Endothelial cell of umbilical vein (primary cell): ENCODE measurements at regions not wholly inside any gene's neighbourhood (a gene's known extent, or its start where the extent isn't known, plus 50 kb on each side); places are given as distances from the start of the nearest gene placed in this dataset.

Experiments used
- BruUV-seq: library from RNA; stranded (reverse); fragments of 400-500 nt; replicated peaks from 2 replicates; lab custom pipeline; 2021; lab: Mats Ljungman, UMichigan
- CTCF ChIA-PET: fragments of 300-600, 350-600 bp; sonication (Branson Sonifier 250); formaldehyde crosslinking; loops from one replicate; lab custom pipeline; 2021; ENCODE audit warnings: antibody characterized with exemption, inconsistent platforms; lab: Charles Lee
- POLR2A ChIA-PET: fragments of 300-600, 350-600 bp; sonication (Branson Sonifier 250); formaldehyde crosslinking; loops from one replicate; lab custom pipeline; 2021; ENCODE audit warnings: antibody characterized with exemption, inconsistent platforms; lab: Charles Lee
- DNase-seq: peaks from one replicate; pipeline ENCODE4 v3.0.0-alpha.2; 2011; ENCODE audit warnings: low read depth, low spot score
- FAIRE-seq: peaks from 2 replicates; lab custom pipeline; 2011; peaks lifted over from hg19 to GRCh38; lab: Jason Lieb, UNC
- H2AFZ ChIP-seq: 2 replicates; pipeline ENCODE4 v1.6.0; 2012; ENCODE audit warnings: low read depth, low read length, control low read depth, inconsistent platforms
- H3K27ac ChIP-seq: 2 replicates; pipeline ENCODE4 v1.5.1; 2011; ENCODE audit warnings: low read depth, mild to moderate bottlenecking, control low read depth, low read length, moderate library complexity; ENCODE audit not compliant: insufficient read depth
- H3K27me3 ChIP-seq, 2 experiments: 2 replicates each; pipeline versions ENCODE4 v1.6.0 to v1.6.1; 2011; ENCODE audit warnings: low read length in 2 of 2, mixed read lengths in 1 of 2; ENCODE audit not compliant: control insufficient read depth in 2 of 2, insufficient read depth in 2 of 2
- H3K36me3 ChIP-seq, 2 experiments: 2 replicates in 1 of 2; 3 replicates in 1 of 2; pipeline ENCODE4 v1.5.1; 2011; ENCODE audit warnings: low read length in 2 of 2, mild to moderate bottlenecking in 1 of 2, moderate library complexity in 1 of 2; ENCODE audit not compliant: control insufficient read depth in 2 of 2, insufficient read depth in 2 of 2; ENCODE audit errors: extremely low read depth in 1 of 2
- H3K4me1 ChIP-seq: 3 replicates; pipeline ENCODE4 v1.5.1; 2011; ENCODE audit warnings: mild to moderate bottlenecking, low read length; ENCODE audit not compliant: control insufficient read depth, insufficient read depth; ENCODE audit errors: extremely low read depth
- H3K4me2 ChIP-seq: 2 replicates; pipeline ENCODE4 v1.6.1; 2011; ENCODE audit warnings: low read length, control low read depth, mixed read lengths; ENCODE audit not compliant: insufficient read depth
- H3K4me3 ChIP-seq, 3 experiments: fragments of 200-600 bp in 1 of 3; sonication (generic), shearing (Covaris generic) in 1 of 3; replicated peaks in 1 of 3; 2 replicates each; pipeline ENCODE4 v1.5.1; 2011 to 2016; ENCODE audit warnings: control low read depth in 3 of 3, low read length in 3 of 3, mild to moderate bottlenecking in 2 of 3, inconsistent platforms in 1 of 3, low read depth in 1 of 3, moderate library complexity in 1 of 3; ENCODE audit not compliant: insufficient read depth in 1 of 3
- H3K79me2 ChIP-seq: 2 replicates; pipeline ENCODE4 v1.6.0; 2012; ENCODE audit warnings: low read length, inconsistent platforms; ENCODE audit not compliant: control insufficient read depth, insufficient read depth
- H3K9ac ChIP-seq: replicated peaks from 2 replicates; pipeline ENCODE3; 2011; ENCODE audit warnings: low read length, control low read depth; ENCODE audit not compliant: insufficient read depth; ENCODE audit errors: extremely low read depth
- H3K9me1 ChIP-seq: replicated peaks from 3 replicates; pipeline ENCODE4 v1.6.0; 2011; ENCODE audit warnings: mild to moderate bottlenecking, low read length; ENCODE audit not compliant: control insufficient read depth, insufficient read depth; ENCODE audit errors: extremely low read depth
- H3K9me3 ChIP-seq: replicated peaks from 2 replicates; pipeline ENCODE4 v1.5.1; 2012; ENCODE audit warnings: low read length, inconsistent platforms; ENCODE audit not compliant: control insufficient read depth, insufficient read depth
- H4K20me1 ChIP-seq: replicated peaks from 2 replicates; pipeline ENCODE3; 2011; ENCODE audit warnings: mild to moderate bottlenecking, low read length; ENCODE audit not compliant: control insufficient read depth, insufficient read depth; ENCODE audit errors: extremely low read depth
- CTCF ChIP-seq, 2 donors: IDR thresholded peaks; 1 replicate in 1 of 2; 2 replicates in 1 of 2; pipeline ENCODE4 v1.5.1; 2011; ENCODE audit warnings: low read length in 2 of 2, mild to moderate bottlenecking in 2 of 2, moderate library complexity in 2 of 2, control low read depth in 1 of 2, inconsistent platforms in 1 of 2, low read depth in 1 of 2; ENCODE audit not compliant: insufficient read depth in 1 of 2; ENCODE audit errors: extremely low read depth in 1 of 2
- EZH2 ChIP-seq: IDR thresholded peaks from 2 replicates; pipeline ENCODE4 v1.6.1; 2012; ENCODE audit warnings: borderline replicate concordance, low read depth, mild to moderate bottlenecking, moderate library complexity, low read length, inconsistent platforms; ENCODE audit not compliant: severe bottlenecking
- FOS ChIP-seq: IDR thresholded peaks from 2 replicates; pipeline ENCODE4 v1.6.1; 2011; ENCODE audit warnings: mild to moderate bottlenecking, low read length, moderate library complexity, borderline replicate concordance; ENCODE audit not compliant: insufficient read depth
- GATA2 ChIP-seq: IDR thresholded peaks from 2 replicates; pipeline ENCODE4 v1.7.0; 2011; ENCODE audit warnings: low read depth, mild to moderate bottlenecking, moderate library complexity, mixed read lengths, low read length; ENCODE audit not compliant: insufficient read length, insufficient read depth
- JUN ChIP-seq: IDR thresholded peaks from 2 replicates; pipeline ENCODE4 v1.6.1; 2011; ENCODE audit warnings: borderline replicate concordance, low read depth; ENCODE audit not compliant: insufficient read length, insufficient read depth
- MYC ChIP-seq: IDR thresholded peaks from one replicate; pipeline ENCODE4 v1.6.1; 2011; ENCODE audit warnings: mild to moderate bottlenecking, low read depth, low read length
- POLR2A ChIP-seq: IDR thresholded peaks from 2 replicates; pipeline ENCODE4 v1.6.1; 2012; ENCODE audit warnings: low read depth, mild to moderate bottlenecking, control low read depth, low read length
- POLR2AphosphoS5 ChIP-seq: IDR thresholded peaks from 2 replicates; pipeline ENCODE4 v1.6.1; 2012; ENCODE audit warnings: low read depth, mild to moderate bottlenecking, control low read depth, low read length, moderate library complexity; ENCODE audit not compliant: insufficient read depth
- dilution Hi-C: fragments of 300-500 bp; cut with MboI; formaldehyde crosslinking; loops from one replicate; pipeline ENCODE4 v1.15.0; 2019; ENCODE audit warnings: low sequenced_read_pairs; ENCODE audit not compliant: extremely low pct_ligation_motif_present
- intact Hi-C: fragments of 100-400 bp; cut with micrococcal nuclease; formaldehyde crosslinking; loops from one replicate; pipeline ENCODE4 v1.10.0; 2022
- TF ChIP-seq, protein P1 (sequence below): IDR thresholded peaks from 2 replicates; pipeline ENCODE4 v1.6.1; 2011; ENCODE audit not compliant: insufficient read depth, insufficient read length

GRCh38 chr3:82293435-82293834 lies 532.0 kb upstream of the GBE1 start:
- POLR2A ChIA-PET, result no interaction called here
- BruUV-seq, result no TSS peak
- Histone ChIP-seq H2AFZ (no peak overlapping the region), H4K20me1 (no peaks in the 10 kb centered on the region), H3K4me1 (no peaks in the 10 kb centered on the region), H3K27me3 (no peaks in the 10 kb centered on the region), H3K4me3 (no peak overlapping the region), H3K79me2 (no peaks in the 10 kb centered on the region), H3K9me1 (no peaks in the 10 kb centered on the region), H3K36me3 (no peaks in the 10 kb centered on the region), H3K9ac (no peak overlapping the region), H3K4me2 (no peak overlapping the region), H3K9me3 (no peaks in the 10 kb centered on the region), H3K27ac (no peak overlapping the region)
- intact Hi-C loops, result no loop called here
- CTCF ChIA-PET, result interaction anchor here (0.9 kb wide), 1 partner anchor 11 kb away, joined by 3 read pairs; no protein-coding TSS in a partner anchor
- TF ChIP-seq CTCF (IDR thresholded peaks at IDR 0.05; ENCODE audit: extremely low read depth in 1 of 2, insufficient read depth in 1 of 2, low read depth in 1 of 2, low read length in 2 of 2) (no peak), JUN (no peak), POLR2AphosphoS5 (no peak), EZH2 (no peak), POLR2A (no peak), MYC (no peak), GATA2 (no peak), FOS (no peak)
- TF ChIP-seq, protein P1, sequence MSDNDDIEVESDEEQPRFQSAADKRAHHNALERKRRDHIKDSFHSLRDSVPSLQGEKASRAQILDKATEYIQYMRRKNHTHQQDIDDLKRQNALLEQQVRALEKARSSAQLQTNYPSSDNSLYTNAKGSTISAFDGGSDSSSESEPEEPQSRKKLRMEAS, result no peak
- DNase-seq (no peak), FAIRE-seq (no peak)
- dilution Hi-C loops, result no loop called here
